ENCODE measurements at regions not wholly inside any gene's neighbourhood (a gene's known extent, or its start where the extent isn't known, plus 50 kb on each side); places are given as distances from the start of the nearest gene placed in this dataset.

- no peak for TF ChIP-seq EZH2phosphoT487 (IDR thresholded peaks at IDR 0.05; ENCODE audit: borderline replicate concordance)
- no peak for TF ChIP-seq CTCF (IDR thresholded peaks at IDR 0.05 in 2 of 3, conservative IDR thresholded peaks at IDR 0.05 in 1 of 3; ENCODE audit: borderline replicate concordance in 1 of 3, insufficient read depth in 1 of 3, low read depth in 2 of 3, low read length in 2 of 3)
- no peak for TF ChIP-seq SIN3A (IDR thresholded peaks at IDR 0.05; ENCODE audit: low read depth)
- no peak for TF ChIP-seq POLR2AphosphoS5 (IDR thresholded peaks at IDR 0.05; ENCODE audit: low read depth, low read length)
- no peak for TF ChIP-seq YY1 (IDR thresholded peaks at IDR 0.05; ENCODE audit: extremely low read depth, insufficient replicate concordance, low read depth, low read length)
- no peak for TF ChIP-seq MAX (IDR thresholded peaks at IDR 0.05)
- no peak for TF ChIP-seq EZH2 (IDR thresholded peaks at IDR 0.05)
- no peak for TF ChIP-seq POLR2A (IDR thresholded peaks at IDR 0.05; ENCODE audit: borderline replicate concordance, extremely low read depth, insufficient read depth, insufficient read length)
- no peak for TF ChIP-seq ZNF274 (IDR thresholded peaks at IDR 0.05; ENCODE audit: low read depth, low read length)
- TF ChIP-seq FOSL1 (IDR thresholded peaks at IDR 0.05; ENCODE audit: low read depth) = no peak
These were observed 1974.1 kb upstream of the PCDH20 start for GRCh38 chr13:63389756-63390155.

Data from HCT116 (cell line).